ENCODE measurements at regions not wholly inside any gene's neighbourhood (a gene's known extent, or its start where the extent isn't known, plus 50 kb on each side); places are given as distances from the start of the nearest gene placed in this dataset.

DNA sequence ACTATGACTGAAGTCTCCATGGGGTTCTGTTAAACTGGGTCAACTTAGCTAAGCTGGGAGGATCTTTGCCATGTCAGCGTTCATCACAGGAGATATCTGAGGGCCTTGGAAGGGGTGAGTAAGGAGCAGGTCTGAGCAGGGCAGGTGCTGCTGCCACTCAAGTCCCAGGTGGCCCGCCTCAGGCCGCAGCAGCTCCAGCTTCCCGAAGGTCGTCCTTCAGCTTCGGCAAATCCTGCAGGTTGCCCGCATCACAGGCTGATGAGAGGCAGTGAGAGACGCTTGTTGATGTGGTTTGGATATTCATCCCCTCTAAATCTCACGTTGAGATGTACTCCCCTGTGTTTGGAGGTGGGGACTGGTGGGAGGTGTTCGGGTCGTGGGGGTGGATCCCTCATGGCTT lies 166.6 kb downstream of the VAPA start:
- Histone ChIP-seq H3K4me3 (ENCODE audit: insufficient read depth, low read depth, low read length) (no peak overlapping the region), H3K18ac (ENCODE audit: low read depth, low read length) (no peak overlapping the region), H3K36me3 (ENCODE audit: control insufficient read depth, insufficient read depth, low read length) (no peaks in the 10 kb centered on the region), H3K56ac (ENCODE audit: extremely low read depth, insufficient read depth, low read length) (no peak overlapping the region), H3K27me3 (ENCODE audit: control insufficient read depth, insufficient read depth, low read length) (no peaks in the 10 kb centered on the region), H4K5ac (ENCODE audit: low read depth, low read length) (no peak overlapping the region), H2BK15ac (ENCODE audit: low read depth, low read length) (no peak overlapping the region), H3K79me1 (ENCODE audit: low read depth in 1 of 2, low read length in 2 of 2) (no peaks in the 10 kb centered on the region), H4K91ac (ENCODE audit: insufficient read depth, low read depth, low read length) (no peak overlapping the region), H3K9me3 (ENCODE audit: control insufficient read depth, insufficient read depth, low read length) (peaks cover 14% of the 10 kb centered on the region), H2BK20ac (ENCODE audit: low read depth, low read length) (no peak overlapping the region), H3K9me1 (ENCODE audit: insufficient read depth, low read length) (no peaks in the 10 kb centered on the region), H3K4ac (ENCODE audit: low read depth, low read length) (no peak overlapping the region), H3K4me2 (ENCODE audit: low read depth, low read length) (no peak overlapping the region), H2AK9ac (replicated peaks; ENCODE audit: low read depth, low read length, poor library complexity) (no peak overlapping the region), H3K4me1 (ENCODE audit: control insufficient read depth, insufficient read depth, low read length) (peaks cover 4% of the 10 kb centered on the region; the same call in 1 of the 2 replicates), H2AFZ (replicated peaks; ENCODE audit: low read length, poor library complexity) (no peak overlapping the region), H2BK5ac (ENCODE audit: low read depth, low read length, poor library complexity, severe bottlenecking) (no peak overlapping the region), H3K9ac (ENCODE audit: low read depth, low read length) (no peak overlapping the region), H2AK5ac (ENCODE audit: low read depth, low read length) (no peak overlapping the region), H3K23ac (ENCODE audit: low read depth, low read length) (no peak overlapping the region), H4K20me1 (ENCODE audit: insufficient read depth, low read length) (no peaks in the 10 kb centered on the region), H2BK120ac (ENCODE audit: low read depth, low read length) (no peak overlapping the region), H3K27ac (ENCODE audit: insufficient read depth, low read length) (no peak overlapping the region), H4K8ac (ENCODE audit: low read depth in 2 of 2, low read length in 2 of 2) (no peak overlapping the region), H3K14ac (replicated peaks; ENCODE audit: low read depth, low read length) (no peak overlapping the region)
- no CpG with 5 or more reads among the region's 11 CpGs for WGBS, 2 experiments (ENCODE audit: extremely low coverage in 2 of 2, insufficient read length in 1 of 2)
- BruUV-seq (replicated peaks), result no TSS peak
- TF ChIP-seq CHD1 (IDR thresholded peaks at IDR 0.05; ENCODE audit: low read depth, low read length), result no peak
- TF ChIP-seq, protein P1, sequence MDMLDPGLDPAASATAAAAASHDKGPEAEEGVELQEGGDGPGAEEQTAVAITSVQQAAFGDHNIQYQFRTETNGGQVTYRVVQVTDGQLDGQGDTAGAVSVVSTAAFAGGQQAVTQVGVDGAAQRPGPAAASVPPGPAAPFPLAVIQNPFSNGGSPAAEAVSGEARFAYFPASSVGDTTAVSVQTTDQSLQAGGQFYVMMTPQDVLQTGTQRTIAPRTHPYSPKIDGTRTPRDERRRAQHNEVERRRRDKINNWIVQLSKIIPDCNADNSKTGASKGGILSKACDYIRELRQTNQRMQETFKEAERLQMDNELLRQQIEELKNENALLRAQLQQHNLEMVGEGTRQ (IDR thresholded peaks at IDR 0.05; ENCODE audit: low read depth, low read length), result no peak
- TF ChIP-seq, protein P2, sequence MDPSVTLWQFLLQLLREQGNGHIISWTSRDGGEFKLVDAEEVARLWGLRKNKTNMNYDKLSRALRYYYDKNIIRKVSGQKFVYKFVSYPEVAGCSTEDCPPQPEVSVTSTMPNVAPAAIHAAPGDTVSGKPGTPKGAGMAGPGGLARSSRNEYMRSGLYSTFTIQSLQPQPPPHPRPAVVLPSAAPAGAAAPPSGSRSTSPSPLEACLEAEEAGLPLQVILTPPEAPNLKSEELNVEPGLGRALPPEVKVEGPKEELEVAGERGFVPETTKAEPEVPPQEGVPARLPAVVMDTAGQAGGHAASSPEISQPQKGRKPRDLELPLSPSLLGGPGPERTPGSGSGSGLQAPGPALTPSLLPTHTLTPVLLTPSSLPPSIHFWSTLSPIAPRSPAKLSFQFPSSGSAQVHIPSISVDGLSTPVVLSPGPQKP (IDR thresholded peaks at IDR 0.05; ENCODE audit: borderline replicate concordance, low read depth, low read length), result no peak
- no peak for ATAC-seq (ENCODE audit: low read depth)
- in situ Hi-C loops (cut with MboI; ENCODE audit: low sequenced_read_pairs), result no loop called here
- no peak for DNase-seq
- POLR2A ChIA-PET (ENCODE audit: unreplicated experiment), result no interaction called here
- intact Hi-C loops (cut with micrococcal nuclease), result no loop called here
- dilution Hi-C loops (cut with HindIII; ENCODE audit: low sequenced_read_pairs, unreplicated experiment), result no loop called here
- CTCF ChIA-PET, result no interaction called here

All from IMR-90 (cell line).